Hematopoietic multipotent progenitor cell treated with erythropoietin and hydrocortisone succinate and interleukin-3 and kit ligand, for 15 days (in vitro differentiated cells): ENCODE measurements at regions not wholly inside any gene's neighbourhood (a gene's known extent, or its start where the extent isn't known, plus 50 kb on each side); places are given as distances from the start of the nearest gene placed in this dataset.

ENCODE experiments used
- DNase-seq: peaks from one replicate; pipeline ENCODE4 v3.0.0-alpha.2; 2015; ENCODE audit warnings: low spot score

DNA sequence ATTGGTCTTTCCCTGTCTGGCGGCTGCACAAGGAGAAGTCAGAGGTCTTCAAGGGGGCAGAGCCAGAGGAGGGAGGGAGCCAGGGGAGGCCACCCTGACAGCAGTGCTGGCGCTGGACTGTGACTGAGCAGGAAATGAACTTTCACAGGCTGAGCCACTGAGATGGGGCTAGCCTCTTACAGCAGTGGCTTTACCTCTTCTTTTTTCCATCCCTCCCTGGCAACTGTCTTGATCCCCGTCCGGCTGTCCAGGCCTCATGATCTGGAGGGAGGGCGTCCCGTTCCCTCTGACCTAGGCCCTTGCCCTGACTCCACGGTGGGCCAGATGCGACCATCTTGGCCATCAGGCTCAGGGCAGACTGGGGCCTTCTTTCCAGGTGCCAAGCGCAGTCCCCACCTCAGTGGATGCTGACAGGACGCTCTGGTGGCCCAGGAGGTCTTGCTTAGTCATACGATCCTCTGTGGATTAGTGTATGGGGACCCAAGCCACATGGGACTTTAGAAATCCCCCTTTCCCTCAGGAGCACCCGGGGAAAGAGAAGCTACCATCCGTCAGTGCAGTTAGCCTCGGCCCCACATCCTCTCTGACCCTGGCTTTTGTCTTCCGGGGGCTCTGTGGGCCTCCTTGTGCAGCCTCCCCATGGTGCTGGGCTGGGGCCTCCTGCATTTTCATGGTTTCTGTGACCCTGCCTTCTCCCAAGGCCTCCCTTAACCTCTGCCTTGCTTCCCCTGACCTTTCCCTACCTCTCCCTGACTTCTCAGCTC lies 57.4 kb upstream of the CCDC167 start:
- DNase-seq = no peak

GRCh38 chr6:37555040-37555781 lies 55.5 kb upstream of the CCDC167 start:
- no peak for DNase-seq

GRCh38 chr6:37554480-37554819 lies 54.8 kb upstream of the CCDC167 start:
- no peak for DNase-seq

GRCh38 chr6:37552267-37552666 lies 52.6 kb upstream of the CCDC167 start:
- no peak for DNase-seq

DNA sequence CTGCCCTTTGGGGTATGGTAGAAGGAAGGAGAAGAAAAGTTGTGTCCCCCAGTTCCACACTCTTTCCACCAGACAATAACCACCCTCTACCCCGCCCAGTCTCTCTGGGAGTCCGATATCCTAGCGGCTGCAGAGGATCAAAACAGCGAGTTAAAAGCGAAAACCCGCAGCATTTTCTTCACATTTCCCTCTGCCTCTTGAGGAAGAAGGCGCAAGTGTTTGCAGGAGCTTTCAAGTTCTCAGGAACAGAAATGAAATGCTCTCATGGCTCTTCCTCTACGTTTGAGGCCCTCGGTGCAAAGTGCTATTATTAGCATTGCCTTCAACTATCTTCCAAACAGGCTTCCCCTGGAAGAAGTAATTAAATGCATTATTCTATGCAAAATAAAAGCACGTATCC lies 52.2 kb upstream of the CCDC167 start:
- no peak for DNase-seq

DNA sequence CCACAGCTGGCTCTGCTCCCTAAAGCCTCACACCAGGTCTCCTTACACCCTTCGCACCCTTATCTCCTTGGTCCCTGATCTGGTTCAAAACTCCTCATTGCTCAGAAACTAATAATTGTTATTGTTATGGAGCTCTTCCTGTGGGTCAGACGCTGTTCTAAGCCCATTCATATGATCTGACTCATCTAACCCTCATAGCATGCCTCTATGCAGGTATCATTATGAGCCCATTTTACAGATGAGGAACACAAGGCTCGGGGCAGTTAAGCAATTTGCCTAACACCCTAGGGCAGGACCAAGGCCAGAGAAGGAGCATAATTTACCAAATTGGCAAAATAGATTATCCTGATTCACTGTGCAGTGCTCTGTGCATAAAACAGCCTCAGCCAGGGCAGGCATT lies 51.8 kb upstream of the CCDC167 start:
- no peak for DNase-seq

- no peak for DNase-seq
Observed at GRCh38 chr6:37551002-37551401, 51.3 kb upstream of the CCDC167 start.

DNA sequence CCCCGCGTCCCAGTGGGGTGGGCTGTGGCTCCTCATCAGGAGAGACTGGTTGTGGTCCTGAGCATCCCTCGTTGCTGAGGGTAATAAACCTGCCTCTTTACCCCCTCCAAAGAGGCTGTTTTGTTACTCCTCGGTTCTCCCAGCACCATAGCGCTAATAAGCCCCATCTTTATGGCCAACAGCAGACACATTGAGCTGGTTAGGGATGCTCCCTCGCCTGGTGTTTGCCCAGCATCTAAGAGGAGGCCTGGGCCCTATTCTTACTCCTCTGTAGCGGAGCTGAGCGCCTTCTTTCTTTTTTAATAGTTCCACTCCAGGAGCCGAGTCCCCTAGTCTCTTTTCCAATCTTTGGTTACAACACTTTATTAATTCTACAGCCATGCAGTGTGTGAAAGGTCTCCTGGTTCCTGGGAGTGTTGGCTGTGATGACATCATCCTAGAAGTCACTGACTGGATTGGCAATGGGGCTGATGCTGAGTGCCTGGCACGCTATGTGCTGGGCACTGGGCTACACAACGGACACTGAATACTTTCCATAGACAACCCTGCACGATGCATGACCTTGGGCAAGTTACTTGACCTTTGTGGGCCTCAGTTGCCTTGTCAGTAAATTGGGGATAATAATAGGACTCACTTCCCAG lies 50.6 kb upstream of the CCDC167 start:
- no peak for DNase-seq

- DNase-seq = no peak
Observed at GRCh38 chr6:37549558-37549957, 49.9 kb upstream of the CCDC167 start.
